NB4 (cell line): ENCODE measurements at regions not wholly inside any gene's neighbourhood (a gene's known extent, or its start where the extent isn't known, plus 50 kb on each side); places are given as distances from the start of the nearest gene placed in this dataset.

Experiments
- MAX ChIP-seq: IDR thresholded peaks from 2 replicates; pipeline ENCODE4 v1.6.1; 2011; ENCODE audit warnings: low read depth, low read length
- POLR2A ChIP-seq: IDR thresholded peaks from 2 replicates; pipeline ENCODE4 v1.6.1; 2011; ENCODE audit warnings: mild to moderate bottlenecking; ENCODE audit not compliant: insufficient read length; ENCODE audit errors: extremely low read depth
- TF ChIP-seq, protein P1 (sequence below): IDR thresholded peaks from one replicate; pipeline ENCODE4 v1.5.1; 2012; ENCODE audit warnings: low read depth, low read length

GRCh38 chr15:93861413-93861812 lies 369.9 kb upstream of the MCTP2 start:
- TF ChIP-seq, protein P1, sequence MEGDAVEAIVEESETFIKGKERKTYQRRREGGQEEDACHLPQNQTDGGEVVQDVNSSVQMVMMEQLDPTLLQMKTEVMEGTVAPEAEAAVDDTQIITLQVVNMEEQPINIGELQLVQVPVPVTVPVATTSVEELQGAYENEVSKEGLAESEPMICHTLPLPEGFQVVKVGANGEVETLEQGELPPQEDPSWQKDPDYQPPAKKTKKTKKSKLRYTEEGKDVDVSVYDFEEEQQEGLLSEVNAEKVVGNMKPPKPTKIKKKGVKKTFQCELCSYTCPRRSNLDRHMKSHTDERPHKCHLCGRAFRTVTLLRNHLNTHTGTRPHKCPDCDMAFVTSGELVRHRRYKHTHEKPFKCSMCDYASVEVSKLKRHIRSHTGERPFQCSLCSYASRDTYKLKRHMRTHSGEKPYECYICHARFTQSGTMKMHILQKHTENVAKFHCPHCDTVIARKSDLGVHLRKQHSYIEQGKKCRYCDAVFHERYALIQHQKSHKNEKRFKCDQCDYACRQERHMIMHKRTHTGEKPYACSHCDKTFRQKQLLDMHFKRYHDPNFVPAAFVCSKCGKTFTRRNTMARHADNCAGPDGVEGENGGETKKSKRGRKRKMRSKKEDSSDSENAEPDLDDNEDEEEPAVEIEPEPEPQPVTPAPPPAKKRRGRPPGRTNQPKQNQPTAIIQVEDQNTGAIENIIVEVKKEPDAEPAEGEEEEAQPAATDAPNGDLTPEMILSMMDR, result no peak
- TF ChIP-seq POLR2A (no peak), MAX (no peak)
